ENCODE measurements at regions not wholly inside any gene's neighbourhood (a gene's known extent, or its start where the extent isn't known, plus 50 kb on each side); places are given as distances from the start of the nearest gene placed in this dataset.
"Not testable (repeated sequence)": the region's sequence is repeated elsewhere in the genome, so short reads cannot be mapped to it uniquely, and the experiment has no call there.

DNA sequence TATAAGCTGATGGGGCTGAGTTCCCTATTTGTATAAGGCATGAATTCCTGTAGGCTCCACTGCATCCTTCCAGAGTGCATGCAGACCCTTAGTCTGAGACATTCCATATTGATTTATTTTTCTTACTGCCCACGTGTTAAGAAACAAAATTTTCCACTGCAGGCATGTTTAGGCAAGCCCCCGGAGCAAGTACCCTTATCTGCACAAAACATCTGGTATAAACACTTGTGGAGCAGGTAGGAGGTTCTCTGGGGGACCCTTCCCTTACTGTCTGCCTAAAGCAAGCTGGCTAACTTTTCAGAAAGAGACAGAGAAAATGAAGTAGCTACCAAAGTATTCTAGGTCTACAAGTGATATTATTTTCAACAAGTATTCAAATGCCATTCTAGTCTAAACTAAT is 571.0 kb upstream of the TPTE start:
- DNase-seq, result not testable (repeated sequence)

DNA sequence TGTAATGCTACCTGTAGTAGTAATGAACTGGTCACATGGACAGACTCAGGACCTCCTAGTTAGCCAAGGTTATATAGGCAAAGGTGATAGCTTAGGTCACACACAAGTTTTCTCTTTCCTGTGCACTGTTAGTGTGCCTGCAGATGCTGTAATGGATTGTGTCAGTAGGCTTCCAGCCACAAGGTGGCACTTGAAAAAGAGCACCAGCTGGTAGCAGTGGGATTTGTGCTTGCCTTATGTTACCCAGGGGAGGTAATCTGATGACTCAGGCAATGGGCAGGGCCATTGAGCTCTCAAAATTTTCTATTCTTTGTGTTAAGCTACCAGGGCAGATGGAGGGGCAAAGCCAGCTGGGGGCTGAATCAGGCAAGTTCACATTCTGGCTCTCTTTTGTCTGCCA is 562.6 kb upstream of the TPTE start:
- DNase-seq, result not testable (repeated sequence)

DNA sequence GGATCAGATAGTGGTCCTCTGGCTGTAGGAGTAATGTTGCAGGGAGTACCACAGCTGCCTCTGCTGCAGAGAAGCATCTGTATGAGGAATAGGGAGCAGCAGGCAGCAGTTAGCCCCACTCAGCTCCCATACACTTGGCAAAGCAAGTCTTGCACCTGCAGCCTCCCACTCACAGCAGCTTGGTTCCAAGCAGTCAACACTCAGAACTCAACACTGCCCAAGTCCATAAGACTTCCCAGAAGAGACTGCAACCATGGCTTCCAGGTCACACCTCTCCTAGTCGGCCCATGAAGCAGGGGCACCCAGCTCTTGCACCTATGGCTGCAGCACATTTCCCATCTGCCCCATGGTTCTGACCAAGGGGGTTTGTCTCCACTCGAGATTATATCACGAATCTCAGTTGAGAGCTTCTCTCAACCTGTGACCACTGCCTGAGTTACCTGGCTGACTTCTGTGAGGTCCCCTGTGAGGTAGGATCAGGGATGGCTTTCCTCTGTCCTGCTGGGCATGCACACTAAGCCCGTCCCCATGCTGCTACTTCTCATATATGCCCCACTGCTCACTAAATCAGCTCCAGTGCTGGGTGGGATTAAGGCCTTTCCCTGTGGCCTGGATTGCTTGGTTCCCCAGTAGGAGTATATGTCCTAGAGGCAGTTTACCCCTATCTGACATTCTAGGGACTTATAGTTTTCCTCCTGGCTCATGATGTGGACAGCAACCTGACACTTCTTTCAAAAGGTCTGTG is 562.0 kb upstream of the TPTE start:
- DNase-seq, result not testable (repeated sequence)

DNA sequence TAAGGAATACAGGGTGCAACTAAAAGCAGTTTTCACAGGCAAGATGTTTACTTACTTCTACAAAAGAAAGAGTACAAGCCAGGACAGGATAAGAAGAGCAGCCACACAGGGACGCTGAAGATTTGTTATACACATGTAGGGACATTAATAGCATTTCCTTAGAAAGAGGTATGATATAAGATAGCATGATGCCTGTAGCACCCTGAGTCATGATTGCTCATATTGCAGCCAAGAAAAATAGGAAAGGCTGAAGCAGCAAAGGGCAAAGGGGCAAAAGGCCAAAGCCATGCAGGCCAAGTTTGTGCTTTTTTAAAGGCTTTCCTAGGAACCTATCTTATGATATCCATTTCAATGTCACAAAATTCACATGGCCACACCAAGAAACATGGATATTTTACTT is 552.0 kb upstream of the TPTE start:
- not testable (repeated sequence) for DNase-seq

DNA sequence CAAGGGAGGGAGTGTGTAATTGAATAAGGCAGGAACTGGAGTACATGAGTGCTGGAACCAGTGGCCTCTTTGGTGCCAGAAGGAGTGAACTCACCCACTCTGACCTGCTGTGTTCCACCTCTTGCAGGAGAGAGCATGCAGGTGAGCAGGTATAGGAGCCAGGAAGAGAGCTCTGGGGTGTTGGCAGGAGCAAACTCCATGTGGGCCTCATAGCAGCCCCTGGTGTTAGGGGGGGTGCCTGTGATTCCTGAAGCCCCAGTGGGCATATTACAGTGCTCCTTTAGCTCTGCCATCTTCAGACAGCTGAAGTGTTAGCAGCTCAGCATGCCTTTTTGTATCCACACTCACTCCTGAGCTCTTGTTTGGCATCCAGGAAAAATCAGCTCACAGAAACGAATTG is 549.4 kb upstream of the TPTE start:
- DNase-seq, result not testable (repeated sequence)

DNA sequence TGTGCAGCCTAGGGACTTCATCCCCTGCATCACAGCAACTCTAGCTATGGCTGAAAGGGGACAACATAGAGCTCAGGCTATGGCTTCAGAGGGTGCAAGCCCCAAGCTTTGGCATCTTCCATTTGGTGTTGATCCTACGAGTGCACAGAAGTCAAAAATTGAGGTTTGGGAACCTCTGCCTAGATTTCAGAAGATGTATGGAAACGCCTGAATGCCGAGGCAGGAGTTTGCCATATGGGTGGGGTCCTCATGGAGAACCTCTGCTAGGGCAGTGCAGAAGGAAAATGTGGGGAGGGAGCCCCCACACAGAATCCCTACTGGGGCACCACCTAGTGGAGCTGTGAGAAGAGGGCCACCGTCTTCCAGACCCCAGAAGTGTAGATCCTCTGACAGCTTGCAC is 543.0 kb upstream of the TPTE start:
- DNase-seq, result not testable (repeated sequence)

DNA sequence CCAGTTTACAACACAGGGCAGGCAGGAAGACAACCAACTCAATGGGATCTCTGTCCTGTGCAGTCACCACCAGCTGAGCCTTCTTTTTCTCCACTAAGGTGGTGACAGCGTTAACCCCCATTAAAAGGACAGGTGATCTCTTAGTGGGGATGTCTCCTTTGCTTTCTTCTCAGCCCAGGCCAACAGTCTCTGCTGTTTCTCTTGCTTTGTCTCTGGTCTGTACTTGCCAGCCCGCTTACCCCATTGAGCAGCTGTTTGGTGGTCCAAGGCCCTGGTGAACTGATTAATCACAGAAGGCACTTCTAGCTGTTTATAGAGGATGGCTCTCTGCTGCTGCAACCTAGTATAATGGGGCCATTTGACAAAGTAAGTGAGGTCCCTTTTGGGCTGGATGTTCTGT is 523.9 kb upstream of the TPTE start:
- DNase-seq, result not testable (repeated sequence)

DNA sequence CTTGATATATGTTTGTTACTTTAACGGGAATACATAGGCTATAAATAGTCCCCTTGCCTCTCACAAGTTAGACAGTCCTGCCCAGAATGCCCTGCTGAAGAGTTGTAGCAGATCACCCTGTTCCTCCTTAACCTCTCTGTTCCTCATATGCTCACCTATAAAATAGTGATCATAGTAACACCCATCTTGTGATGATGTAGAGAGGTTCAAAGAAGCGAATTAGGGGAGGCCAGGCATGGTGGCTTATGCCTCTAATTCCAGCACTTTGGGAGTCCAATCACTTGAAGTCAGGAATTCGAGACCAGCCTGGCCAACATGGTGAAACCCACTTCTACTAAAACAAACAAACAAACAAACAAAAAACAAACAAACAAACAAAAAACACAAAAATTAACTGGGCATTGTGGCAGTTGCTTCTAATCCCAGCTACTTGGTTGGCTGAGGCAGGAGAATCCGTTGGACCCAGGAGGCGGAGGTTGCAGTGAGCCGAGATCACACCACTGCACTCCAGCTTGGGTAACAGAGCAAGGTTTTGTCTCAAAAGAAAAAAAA is 518.5 kb upstream of the TPTE start:
- not testable (repeated sequence) for DNase-seq

DNA sequence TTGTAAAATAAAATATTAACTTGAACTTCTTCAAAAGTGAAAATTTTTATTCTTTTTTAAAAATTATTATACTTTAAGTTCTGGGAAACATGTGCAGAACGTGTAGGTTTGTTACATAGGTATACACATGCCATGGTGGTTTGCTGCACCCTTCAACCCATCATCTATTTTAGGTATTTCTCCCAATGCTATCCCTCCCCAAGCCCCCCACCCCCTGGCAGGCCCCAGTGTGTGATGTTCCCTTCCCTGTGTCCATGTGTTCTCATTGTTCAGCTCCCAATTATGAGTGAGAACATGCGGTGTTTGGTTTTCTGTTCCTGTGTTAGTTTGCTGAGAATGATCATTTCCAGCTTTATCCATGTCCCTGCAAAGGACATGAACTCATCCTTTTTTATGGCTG is 515.6 kb upstream of the TPTE start:
- not testable (repeated sequence) for DNase-seq

DNA sequence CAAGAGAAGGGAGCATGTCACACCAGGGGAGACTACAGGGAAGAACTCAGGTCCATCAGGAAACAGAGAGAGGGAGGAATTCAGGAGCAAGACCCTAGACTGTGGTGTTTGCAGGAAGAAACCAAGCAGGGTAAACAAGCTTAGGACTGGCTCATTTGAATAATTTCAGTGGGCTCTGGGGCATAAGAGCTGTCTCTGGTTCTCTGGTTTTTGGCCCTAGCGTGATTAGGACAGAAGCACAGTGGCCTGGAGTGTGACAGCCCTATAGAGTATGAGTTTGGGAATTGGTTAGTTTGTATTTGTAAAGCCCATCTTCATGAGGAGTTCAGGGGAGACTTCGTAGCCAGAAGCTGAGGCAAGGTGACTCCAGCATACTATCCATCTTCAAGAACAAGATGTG is 504.4 kb upstream of the TPTE start:
- not testable (repeated sequence) for DNase-seq

DNA sequence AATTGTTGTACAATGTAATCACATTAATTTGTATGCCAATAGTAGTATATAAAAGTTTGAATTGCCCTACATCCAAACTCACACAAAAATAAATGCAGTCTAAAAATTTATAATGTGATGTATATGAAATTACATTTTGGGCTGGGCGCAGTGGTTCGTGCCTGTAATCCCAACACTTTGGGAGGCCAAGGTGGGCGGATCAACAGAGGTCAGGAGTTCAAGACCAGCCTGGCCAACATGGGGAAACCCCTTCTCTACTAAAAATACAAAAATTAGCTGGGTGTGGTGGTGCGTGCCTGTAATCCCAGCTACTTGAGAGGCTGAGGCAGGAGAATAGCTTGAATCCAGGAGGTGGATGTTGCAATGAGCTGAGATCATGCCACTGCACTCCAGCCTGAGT is 503.6 kb upstream of the TPTE start:
- not testable (repeated sequence) for DNase-seq

DNA sequence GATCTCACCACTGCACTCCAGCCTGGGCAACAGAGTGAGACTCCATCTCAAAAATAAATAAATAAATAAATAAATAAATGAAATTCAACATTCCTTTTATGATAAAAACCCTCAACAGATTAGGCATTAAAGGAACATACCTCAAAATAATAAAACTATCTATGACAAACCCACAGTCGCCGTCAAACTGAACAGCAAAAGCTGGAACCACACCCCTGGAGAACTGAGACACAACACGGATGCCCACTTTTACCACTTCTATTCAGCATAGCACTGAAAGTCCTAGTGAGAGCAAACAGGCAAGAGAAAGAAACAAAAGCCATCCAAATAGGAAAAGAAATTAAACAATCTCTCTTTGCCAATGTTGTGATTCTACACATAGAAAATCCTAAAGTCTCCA is 499.9 kb upstream of the TPTE start:
- not testable (repeated sequence) for DNase-seq

DNA sequence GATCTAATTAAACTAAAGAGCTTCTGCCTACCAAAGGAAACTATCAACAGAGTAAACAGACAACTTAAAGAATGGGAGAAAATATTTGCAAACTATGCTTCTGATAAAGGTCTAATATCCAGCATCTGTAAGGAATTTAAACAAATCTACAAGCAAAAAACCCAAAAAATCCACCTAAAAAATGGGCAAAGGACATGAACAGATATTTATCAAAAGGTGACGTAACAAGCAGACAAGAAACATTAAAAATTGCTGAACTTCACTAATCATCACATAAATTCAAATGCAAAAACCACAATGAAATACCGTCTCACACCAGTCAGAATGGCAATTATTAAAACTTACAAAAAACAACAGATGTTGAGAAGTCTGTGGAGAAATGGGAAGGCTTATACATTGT is 498.6 kb upstream of the TPTE start:
- not testable (repeated sequence) for DNase-seq

All from activated CD4-positive, alpha-beta T cell treated with anti-CD3 and anti-CD28 coated beads for 1 hour (primary cell).